DND-41 (cell line): ENCODE measurements at regions not wholly inside any gene's neighbourhood (a gene's known extent, or its start where the extent isn't known, plus 50 kb on each side); places are given as distances from the start of the nearest gene placed in this dataset.

Source experiments
- CTCF ChIP-seq: IDR thresholded peaks from 2 replicates; pipeline ENCODE4 v1.5.1; 2012; ENCODE audit warnings: borderline replicate concordance, low read length, moderate library complexity, mild to moderate bottlenecking; ENCODE audit not compliant: poor library complexity, severe bottlenecking; ENCODE audit errors: extremely low read depth
- EZH2 ChIP-seq: IDR thresholded peaks from 3 replicates; pipeline ENCODE4 v1.6.1; 2012; ENCODE audit warnings: borderline replicate concordance, low read depth, mild to moderate bottlenecking, moderate library complexity, low read length, inconsistent platforms; ENCODE audit not compliant: severe bottlenecking

- TF ChIP-seq CTCF (no peak), EZH2 (no peak)
Observed at GRCh38 chr2:221304916-221305315, 267.2 kb downstream of the EPHA4 start.
